ENCODE measurements at regions not wholly inside any gene's neighbourhood (a gene's known extent, or its start where the extent isn't known, plus 50 kb on each side); places are given as distances from the start of the nearest gene placed in this dataset.

GRCh38 chr7:114822131-114822530 lies 99.8 kb upstream of the MDFIC start:
- TF ChIP-seq CTCF (IDR thresholded peaks at IDR 0.05; ENCODE audit: low read length), result no peak
- no peak for TF ChIP-seq EZH2 (IDR thresholded peaks at IDR 0.05; ENCODE audit: borderline replicate concordance, low read length)
